Loucy (cell line): ENCODE measurements at regions not wholly inside any gene's neighbourhood (a gene's known extent, or its start where the extent isn't known, plus 50 kb on each side); places are given as distances from the start of the nearest gene placed in this dataset.

Experiments used
- H2AFZ ChIP-seq: fragments of 200-600 bp; sonication (generic); 2 replicates; pipeline ENCODE4 v1.6.0; 2016; ENCODE audit warnings: antibody characterized with exemption, mild to moderate bottlenecking, low read length, moderate library complexity
- H3F3A ChIP-seq: fragments of 200-600 bp; 2 replicates; pipeline ENCODE4 v1.6.0; 2016; ENCODE audit warnings: antibody characterized with exemption, low read depth, mild to moderate bottlenecking
- H3K27me3 ChIP-seq: fragments of 200-600 bp; sonication (generic); 2 replicates; pipeline ENCODE4 v1.6.1; 2014; ENCODE audit warnings: low read length, mild to moderate bottlenecking; ENCODE audit not compliant: insufficient read depth, poor library complexity, severe bottlenecking
- H3K36me3 ChIP-seq: fragments of 200-600 bp; sonication (generic); 2 replicates; pipeline ENCODE4 v1.6.1; 2016; ENCODE audit warnings: low read length; ENCODE audit not compliant: insufficient read depth
- H3K4me1 ChIP-seq: fragments of 200-600 bp; sonication (generic); 2 replicates; pipeline ENCODE4 v1.5.1; 2014; ENCODE audit warnings: low read length, mild to moderate bottlenecking; ENCODE audit not compliant: insufficient read depth, poor library complexity, severe bottlenecking
- H3K4me2 ChIP-seq: fragments of 200-600 bp; sonication (generic); 2 replicates; pipeline ENCODE4 v1.6.0; 2014; ENCODE audit warnings: antibody characterized with exemption, low read length, low read depth, mild to moderate bottlenecking; ENCODE audit not compliant: poor library complexity, severe bottlenecking
- H3K4me3 ChIP-seq: fragments of 200-600 bp; sonication (generic); 2 replicates; pipeline ENCODE4 v1.5.1; 2014; ENCODE audit warnings: low read length, mild to moderate bottlenecking, mixed read lengths; ENCODE audit not compliant: poor library complexity, severe bottlenecking
- H3K79me2 ChIP-seq: fragments of 200-600 bp; sonication (generic); 2 replicates; pipeline ENCODE4 v1.6.1; 2014; ENCODE audit warnings: low read length; ENCODE audit not compliant: insufficient read depth
- H3K9ac ChIP-seq: fragments of 200-600 bp; sonication (generic); 2 replicates; pipeline ENCODE4 v1.6.0; 2014; ENCODE audit warnings: mild to moderate bottlenecking, low read depth, low read length, moderate library complexity; ENCODE audit not compliant: poor library complexity, severe bottlenecking
- H3K9me2 ChIP-seq: fragments of 200-600 bp; sonication (generic); replicated peaks from 2 replicates; pipeline ENCODE4 v1.6.1; 2016; ENCODE audit warnings: low read depth, low read length, mixed read lengths
- H3K9me3 ChIP-seq: fragments of 200-600 bp; sonication (generic); 2 replicates; pipeline ENCODE4 v1.6.1; 2014; ENCODE audit warnings: mild to moderate bottlenecking, antibody characterized with exemption, low read length, low read depth; ENCODE audit not compliant: insufficient read depth
- H4K20me1 ChIP-seq: fragments of 200-600 bp; sonication (generic); 2 replicates; pipeline ENCODE4 v1.6.0; 2014; ENCODE audit warnings: antibody characterized with exemption, low read length, mild to moderate bottlenecking; ENCODE audit not compliant: insufficient read depth, poor library complexity, severe bottlenecking
- EZH2phosphoT487 ChIP-seq: fragments of 200-600 bp; IDR thresholded peaks from 2 replicates; pipeline ENCODE4 v1.6.1; 2018; ENCODE audit warnings: antibody characterized with exemption, mild to moderate bottlenecking, moderate library complexity, borderline replicate concordance
- TF ChIP-seq, protein P1 (sequence below): fragments of 200-600 bp; sonication (generic); conservative IDR thresholded peaks from 2 replicates; pipeline ENCODE4 v1.5.1; 2014; ENCODE audit warnings: mild to moderate bottlenecking, antibody characterized with exemption, low read length

DNA sequence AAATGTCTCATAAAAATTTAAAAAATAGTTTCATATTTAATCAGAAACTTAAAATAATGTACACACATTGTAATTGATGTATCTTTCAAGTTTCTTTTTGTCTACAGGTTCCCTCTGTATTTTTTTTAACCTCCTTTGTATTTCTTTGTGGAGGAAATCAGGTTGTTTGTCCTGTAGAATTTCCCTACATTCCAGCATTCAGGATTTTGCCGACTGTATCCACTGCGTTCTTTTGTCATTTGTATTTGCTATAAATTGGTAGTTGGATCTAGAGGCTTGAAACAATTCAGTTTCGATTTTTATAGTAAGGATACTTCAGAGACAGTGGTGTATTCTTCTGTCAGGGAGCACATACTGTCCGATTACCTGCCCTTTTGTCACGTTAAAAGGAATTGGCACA lies 367.2 kb downstream of the SOX2 start:
- no peaks in the 10 kb centered on the region for H3K27me3 ChIP-seq
- no peaks in the 10 kb centered on the region for H3K36me3 ChIP-seq
- H3K9me3 ChIP-seq = no peaks in the 10 kb centered on the region
- no peaks in the 10 kb centered on the region for H4K20me1 ChIP-seq
- no peak overlapping the region for H3K9ac ChIP-seq
- no peaks in the 10 kb centered on the region for H3K9me2 ChIP-seq
- H3F3A ChIP-seq = no peaks in the 10 kb centered on the region
- H3K79me2 ChIP-seq = no peaks in the 10 kb centered on the region
- no peak for TF ChIP-seq EZH2phosphoT487
- TF ChIP-seq, protein P1, sequence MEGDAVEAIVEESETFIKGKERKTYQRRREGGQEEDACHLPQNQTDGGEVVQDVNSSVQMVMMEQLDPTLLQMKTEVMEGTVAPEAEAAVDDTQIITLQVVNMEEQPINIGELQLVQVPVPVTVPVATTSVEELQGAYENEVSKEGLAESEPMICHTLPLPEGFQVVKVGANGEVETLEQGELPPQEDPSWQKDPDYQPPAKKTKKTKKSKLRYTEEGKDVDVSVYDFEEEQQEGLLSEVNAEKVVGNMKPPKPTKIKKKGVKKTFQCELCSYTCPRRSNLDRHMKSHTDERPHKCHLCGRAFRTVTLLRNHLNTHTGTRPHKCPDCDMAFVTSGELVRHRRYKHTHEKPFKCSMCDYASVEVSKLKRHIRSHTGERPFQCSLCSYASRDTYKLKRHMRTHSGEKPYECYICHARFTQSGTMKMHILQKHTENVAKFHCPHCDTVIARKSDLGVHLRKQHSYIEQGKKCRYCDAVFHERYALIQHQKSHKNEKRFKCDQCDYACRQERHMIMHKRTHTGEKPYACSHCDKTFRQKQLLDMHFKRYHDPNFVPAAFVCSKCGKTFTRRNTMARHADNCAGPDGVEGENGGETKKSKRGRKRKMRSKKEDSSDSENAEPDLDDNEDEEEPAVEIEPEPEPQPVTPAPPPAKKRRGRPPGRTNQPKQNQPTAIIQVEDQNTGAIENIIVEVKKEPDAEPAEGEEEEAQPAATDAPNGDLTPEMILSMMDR = no peak
- no peak overlapping the region for H3K4me2 ChIP-seq
- H3K4me3 ChIP-seq = no peak overlapping the region
- H2AFZ ChIP-seq = no peak overlapping the region
- no peaks in the 10 kb centered on the region for H3K4me1 ChIP-seq

- Histone ChIP-seq H3K9me2 (no peaks in the 10 kb centered on the region), H3K9ac (no peak overlapping the region), H2AFZ (no peak overlapping the region), H3K4me2 (no peak overlapping the region), H3K9me3 (no peaks in the 10 kb centered on the region), H3K4me3 (no peak overlapping the region), H3K4me1 (no peaks in the 10 kb centered on the region), H3K27me3 (no peaks in the 10 kb centered on the region), H3K79me2 (no peaks in the 10 kb centered on the region), H3K36me3 (no peaks in the 10 kb centered on the region), H4K20me1 (no peaks in the 10 kb centered on the region), H3F3A (no peaks in the 10 kb centered on the region)
- TF ChIP-seq, protein P1 = no peak
- TF ChIP-seq EZH2phosphoT487 = no peak
Measured at GRCh38 chr3:182081096-182081495, 369.4 kb downstream of the SOX2 start.

GRCh38 chr3:182083112-182083511 lies 371.4 kb downstream of the SOX2 start:
- H3K9ac ChIP-seq = no peak overlapping the region
- H3K27me3 ChIP-seq = no peaks in the 10 kb centered on the region
- H3F3A ChIP-seq = no peaks in the 10 kb centered on the region

More at GRCh38 chr3:182083112-182083511, 371.4 kb downstream of the SOX2 start:
- no peaks in the 10 kb centered on the region for H3K9me2 ChIP-seq
- TF ChIP-seq EZH2phosphoT487 = no peak
- TF ChIP-seq, protein P1 = no peak
- H3K9me3 ChIP-seq = no peaks in the 10 kb centered on the region
- no peak overlapping the region for H3K4me3 ChIP-seq
- H3K4me2 ChIP-seq = no peak overlapping the region
- H3K36me3 ChIP-seq = no peaks in the 10 kb centered on the region
- no peaks in the 10 kb centered on the region for H3K79me2 ChIP-seq
- no peaks in the 10 kb centered on the region for H4K20me1 ChIP-seq
- H3K4me1 ChIP-seq = no peaks in the 10 kb centered on the region
- H2AFZ ChIP-seq = no peak overlapping the region
